ENCODE measurements at regions not wholly inside any gene's neighbourhood (a gene's known extent, or its start where the extent isn't known, plus 50 kb on each side); places are given as distances from the start of the nearest gene placed in this dataset.

DNA sequence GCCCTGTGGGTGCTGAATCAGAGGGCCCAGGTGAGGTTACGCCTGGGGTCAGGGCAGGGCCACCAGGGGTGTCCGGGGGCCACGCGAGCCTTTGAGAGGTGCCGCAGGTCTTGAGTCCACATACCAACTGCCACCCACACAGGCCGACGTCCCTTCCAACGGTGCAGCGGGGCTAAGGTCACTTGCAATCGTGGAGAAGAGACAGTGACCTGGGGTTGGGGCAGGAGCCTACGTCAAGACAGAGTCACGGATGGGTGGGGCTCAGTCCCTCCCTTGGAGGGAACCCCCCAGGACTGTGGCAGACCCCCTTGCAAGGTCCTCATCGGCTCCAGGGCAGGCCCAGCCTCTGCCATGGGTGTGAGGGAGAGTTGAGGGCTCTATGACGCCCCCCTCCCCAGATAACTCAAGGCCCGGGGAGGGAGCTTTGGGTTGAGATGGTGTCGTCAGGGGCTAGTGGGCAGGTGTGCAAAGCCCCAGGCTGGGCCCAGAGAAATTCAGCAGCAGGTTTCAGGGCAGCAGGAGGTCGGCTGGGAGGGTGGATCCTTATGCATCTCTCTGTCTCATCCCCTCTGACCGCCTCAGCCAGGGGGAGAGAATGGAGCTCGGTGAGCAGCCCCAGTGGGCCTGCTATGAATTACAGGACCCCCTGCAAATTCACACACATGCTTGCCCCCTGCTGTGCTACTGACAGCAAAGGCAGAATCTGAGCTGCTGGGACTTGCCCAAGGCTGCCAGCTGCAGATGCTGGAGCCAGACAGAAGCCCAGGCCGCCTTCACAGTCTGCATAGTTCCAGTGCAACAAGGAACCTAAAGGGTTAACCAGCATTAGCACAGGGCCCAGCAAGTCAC lies 60.0 kb downstream of the MYEOV start:
- no peak for DNase-seq (ENCODE audit: low read depth)
- TF ChIP-seq, protein P1, sequence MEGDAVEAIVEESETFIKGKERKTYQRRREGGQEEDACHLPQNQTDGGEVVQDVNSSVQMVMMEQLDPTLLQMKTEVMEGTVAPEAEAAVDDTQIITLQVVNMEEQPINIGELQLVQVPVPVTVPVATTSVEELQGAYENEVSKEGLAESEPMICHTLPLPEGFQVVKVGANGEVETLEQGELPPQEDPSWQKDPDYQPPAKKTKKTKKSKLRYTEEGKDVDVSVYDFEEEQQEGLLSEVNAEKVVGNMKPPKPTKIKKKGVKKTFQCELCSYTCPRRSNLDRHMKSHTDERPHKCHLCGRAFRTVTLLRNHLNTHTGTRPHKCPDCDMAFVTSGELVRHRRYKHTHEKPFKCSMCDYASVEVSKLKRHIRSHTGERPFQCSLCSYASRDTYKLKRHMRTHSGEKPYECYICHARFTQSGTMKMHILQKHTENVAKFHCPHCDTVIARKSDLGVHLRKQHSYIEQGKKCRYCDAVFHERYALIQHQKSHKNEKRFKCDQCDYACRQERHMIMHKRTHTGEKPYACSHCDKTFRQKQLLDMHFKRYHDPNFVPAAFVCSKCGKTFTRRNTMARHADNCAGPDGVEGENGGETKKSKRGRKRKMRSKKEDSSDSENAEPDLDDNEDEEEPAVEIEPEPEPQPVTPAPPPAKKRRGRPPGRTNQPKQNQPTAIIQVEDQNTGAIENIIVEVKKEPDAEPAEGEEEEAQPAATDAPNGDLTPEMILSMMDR (IDR thresholded peaks at IDR 0.05; ENCODE audit: insufficient read depth, low read depth, low read length, missing control alignments): no peak
- no peak overlapping the region for H3K4me3 ChIP-seq (ENCODE audit: low read depth, low read length)

DNA sequence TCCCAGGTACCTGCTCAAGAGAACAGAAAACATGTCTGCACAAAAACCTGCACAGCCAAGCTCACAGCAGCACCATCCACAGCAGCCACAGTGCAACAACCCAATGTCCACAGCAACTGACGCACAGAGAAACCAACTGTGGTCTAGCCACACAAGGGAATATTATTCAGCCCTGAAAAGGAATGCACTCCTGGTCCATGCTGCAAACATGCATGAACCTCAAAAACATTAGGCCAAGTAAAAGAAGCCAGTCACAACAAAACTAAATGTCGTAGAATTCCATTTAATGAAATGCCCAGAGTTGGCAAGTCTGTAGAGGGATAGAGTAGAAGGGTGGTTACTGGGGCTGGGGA lies 60.6 kb downstream of the MYEOV start:
- DNase-seq (ENCODE audit: low read depth): no peak
- H3K4me3 ChIP-seq (ENCODE audit: low read depth, low read length): no peak overlapping the region
- TF ChIP-seq, protein P1 (IDR thresholded peaks at IDR 0.05; ENCODE audit: insufficient read depth, low read depth, low read length, missing control alignments): no peak

DNA sequence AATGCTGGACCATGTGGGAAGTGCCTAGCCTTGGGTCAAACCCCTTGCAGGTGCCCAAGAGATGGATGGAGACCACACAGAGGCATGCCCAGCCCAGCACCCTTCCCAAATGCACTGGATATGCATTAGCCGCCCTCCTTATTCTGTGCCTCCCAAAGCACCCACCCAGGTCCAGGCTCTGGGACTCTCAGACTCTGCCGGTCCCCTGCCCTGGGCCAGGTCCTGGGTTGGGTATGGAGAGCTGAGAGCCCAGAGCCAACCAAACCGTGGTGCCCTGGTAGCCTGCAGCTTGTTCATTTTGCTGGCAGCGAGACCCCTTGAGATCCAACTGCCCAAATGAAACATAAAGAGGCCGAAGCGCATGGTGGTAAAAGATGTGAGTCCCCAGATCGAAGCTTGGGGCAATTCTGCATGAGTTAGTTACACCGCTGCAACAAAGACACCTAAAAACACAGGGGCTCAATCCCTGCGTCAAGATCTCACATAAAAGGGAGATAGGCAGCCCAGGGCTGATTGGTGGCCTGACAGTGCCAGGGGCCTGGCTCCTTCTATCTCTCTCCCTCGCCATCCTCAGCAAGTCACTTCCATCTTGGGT lies 61.5 kb downstream of the MYEOV start:
- H3K4me3 ChIP-seq (ENCODE audit: low read depth, low read length): no peak overlapping the region
- TF ChIP-seq, protein P1 (IDR thresholded peaks at IDR 0.05; ENCODE audit: insufficient read depth, low read depth, low read length, missing control alignments): no peak
- DNase-seq (ENCODE audit: low read depth): no peak

- no peak for DNase-seq (ENCODE audit: low read depth)
- H3K4me3 ChIP-seq (ENCODE audit: low read depth, low read length): no peak overlapping the region
- TF ChIP-seq, protein P1 (IDR thresholded peaks at IDR 0.05; ENCODE audit: insufficient read depth, low read depth, low read length, missing control alignments): no peak
These were observed 62.2 kb downstream of the MYEOV start for GRCh38 chr11:69355959-69356702.

GRCh38 chr11:69356703-69357457 lies 62.9 kb downstream of the MYEOV start:
- TF ChIP-seq, protein P1 (IDR thresholded peaks at IDR 0.05; ENCODE audit: insufficient read depth, low read depth, low read length, missing control alignments): no peak

More at GRCh38 chr11:69356703-69357457, 62.9 kb downstream of the MYEOV start:
- DNase-seq (ENCODE audit: low read depth): no peak
- H3K4me3 ChIP-seq (ENCODE audit: low read depth, low read length): no peak overlapping the region
